Transverse colon (tissue), 3 donors: ENCODE measurements at regions not wholly inside any gene's neighbourhood (a gene's known extent, or its start where the extent isn't known, plus 50 kb on each side); places are given as distances from the start of the nearest gene placed in this dataset.

Experiments
- EP300 ChIP-seq: sonication (generic); formaldehyde crosslinking; IDR thresholded peaks from one replicate; pipeline ENCODE4 v1.6.1; 2017; ENCODE audit warnings: antibody characterized with exemption, low read depth
- TF ChIP-seq, protein P1 (sequence below), 5 experiments: fragments of 200-600 bp in 3 of 5; fragments of 450-650 bp in 2 of 5; sonication (generic) in 3 of 5; IDR thresholded peaks; 1 replicate in 2 of 5; 2 replicates in 3 of 5; pipeline ENCODE4 v1.5.1; 2016 to 2017; ENCODE audit warnings: antibody characterized with exemption in 5 of 5, inconsistent platforms in 3 of 5, mild to moderate bottlenecking in 2 of 5, moderate library complexity in 1 of 5

DNA sequence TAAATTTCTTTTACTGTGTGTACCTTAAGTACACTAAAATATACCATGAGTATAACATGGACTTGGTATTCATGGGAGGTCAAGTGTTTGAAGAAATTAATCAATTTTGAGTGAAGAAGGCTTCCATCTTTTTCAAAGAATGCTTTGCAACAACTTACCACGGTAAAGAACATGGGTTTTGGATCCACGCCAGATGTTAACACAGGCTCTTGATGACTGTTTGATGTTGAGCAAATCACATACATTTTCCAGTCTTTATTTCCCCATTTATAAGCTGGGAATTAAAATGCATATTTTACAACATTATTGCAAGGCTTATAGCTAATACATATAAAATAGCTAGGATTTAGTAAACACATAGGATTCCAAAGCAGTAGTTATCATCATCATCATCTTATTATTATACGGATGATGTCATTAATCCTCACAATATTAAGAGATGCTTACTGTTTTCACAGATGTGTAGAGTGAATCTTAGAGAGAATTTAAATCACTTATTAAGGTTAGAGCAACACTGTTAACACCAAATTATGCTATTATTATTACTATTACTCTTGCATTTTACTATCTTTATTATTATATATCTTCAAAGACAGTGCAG, 362.0 kb downstream of the PRELID2 start:
- TF ChIP-seq EP300 = no peak
- TF ChIP-seq, protein P1, sequence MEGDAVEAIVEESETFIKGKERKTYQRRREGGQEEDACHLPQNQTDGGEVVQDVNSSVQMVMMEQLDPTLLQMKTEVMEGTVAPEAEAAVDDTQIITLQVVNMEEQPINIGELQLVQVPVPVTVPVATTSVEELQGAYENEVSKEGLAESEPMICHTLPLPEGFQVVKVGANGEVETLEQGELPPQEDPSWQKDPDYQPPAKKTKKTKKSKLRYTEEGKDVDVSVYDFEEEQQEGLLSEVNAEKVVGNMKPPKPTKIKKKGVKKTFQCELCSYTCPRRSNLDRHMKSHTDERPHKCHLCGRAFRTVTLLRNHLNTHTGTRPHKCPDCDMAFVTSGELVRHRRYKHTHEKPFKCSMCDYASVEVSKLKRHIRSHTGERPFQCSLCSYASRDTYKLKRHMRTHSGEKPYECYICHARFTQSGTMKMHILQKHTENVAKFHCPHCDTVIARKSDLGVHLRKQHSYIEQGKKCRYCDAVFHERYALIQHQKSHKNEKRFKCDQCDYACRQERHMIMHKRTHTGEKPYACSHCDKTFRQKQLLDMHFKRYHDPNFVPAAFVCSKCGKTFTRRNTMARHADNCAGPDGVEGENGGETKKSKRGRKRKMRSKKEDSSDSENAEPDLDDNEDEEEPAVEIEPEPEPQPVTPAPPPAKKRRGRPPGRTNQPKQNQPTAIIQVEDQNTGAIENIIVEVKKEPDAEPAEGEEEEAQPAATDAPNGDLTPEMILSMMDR (IDR thresholded peaks at IDR 0.05) = no peak
